Medulla oblongata (tissue), 1 donor: ENCODE measurements at regions not wholly inside any gene's neighbourhood (a gene's known extent, or its start where the extent isn't known, plus 50 kb on each side); places are given as distances from the start of the nearest gene placed in this dataset.

Source experiments
- DNase-seq: peaks from one replicate; pipeline ENCODE4 v3.0.0-alpha.2; 2015; ENCODE audit errors: extremely low spot score

- peak; percentile 23 for DNase-seq
Measured at GRCh38 chr6:125491860-125492618, 190.3 kb upstream of the HDDC2 start.

DNA sequence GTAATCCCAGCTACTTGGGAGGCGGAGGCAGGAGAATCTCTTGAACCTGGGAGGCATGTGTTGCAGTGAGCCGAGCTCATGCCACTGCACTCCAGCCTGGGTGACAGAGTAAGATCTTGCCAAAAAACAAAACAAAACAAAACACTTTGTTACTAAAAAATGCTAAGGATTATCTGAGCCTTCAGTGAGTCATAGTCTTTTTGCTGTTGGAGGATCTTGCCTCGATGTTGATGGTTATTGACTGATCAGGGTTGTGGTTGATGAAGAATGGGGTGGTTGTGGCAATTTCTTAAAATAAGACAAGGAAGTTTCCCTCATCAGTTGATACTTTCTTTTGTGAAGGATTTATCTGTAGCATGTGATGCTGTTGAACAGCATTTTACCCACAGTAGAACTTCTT is 196.8 kb upstream of the HDDC2 start:
- no peak for DNase-seq

DNA sequence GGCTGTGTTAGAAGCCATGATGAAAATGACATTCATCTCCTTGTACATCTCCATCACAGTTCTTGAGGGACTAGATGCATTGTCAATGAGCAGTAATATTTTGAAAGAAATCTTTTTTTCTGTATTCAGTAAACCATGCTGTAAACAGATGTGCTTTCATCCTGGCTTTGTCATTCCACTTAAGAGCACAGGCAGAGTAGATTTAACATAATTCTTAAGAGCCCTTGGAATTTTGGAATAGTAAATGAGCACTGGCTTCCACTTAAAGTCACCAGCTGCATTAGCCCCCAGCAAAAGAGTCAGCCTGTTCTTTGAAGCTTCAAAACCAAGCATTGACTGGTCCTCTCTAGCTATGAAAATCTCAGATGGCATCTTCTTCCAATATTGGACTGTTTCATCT is 197.8 kb upstream of the HDDC2 start:
- DNase-seq, result no peak

- DNase-seq, result no peak
Measured at GRCh38 chr6:125503181-125503580, 201.4 kb upstream of the HDDC2 start.

DNA sequence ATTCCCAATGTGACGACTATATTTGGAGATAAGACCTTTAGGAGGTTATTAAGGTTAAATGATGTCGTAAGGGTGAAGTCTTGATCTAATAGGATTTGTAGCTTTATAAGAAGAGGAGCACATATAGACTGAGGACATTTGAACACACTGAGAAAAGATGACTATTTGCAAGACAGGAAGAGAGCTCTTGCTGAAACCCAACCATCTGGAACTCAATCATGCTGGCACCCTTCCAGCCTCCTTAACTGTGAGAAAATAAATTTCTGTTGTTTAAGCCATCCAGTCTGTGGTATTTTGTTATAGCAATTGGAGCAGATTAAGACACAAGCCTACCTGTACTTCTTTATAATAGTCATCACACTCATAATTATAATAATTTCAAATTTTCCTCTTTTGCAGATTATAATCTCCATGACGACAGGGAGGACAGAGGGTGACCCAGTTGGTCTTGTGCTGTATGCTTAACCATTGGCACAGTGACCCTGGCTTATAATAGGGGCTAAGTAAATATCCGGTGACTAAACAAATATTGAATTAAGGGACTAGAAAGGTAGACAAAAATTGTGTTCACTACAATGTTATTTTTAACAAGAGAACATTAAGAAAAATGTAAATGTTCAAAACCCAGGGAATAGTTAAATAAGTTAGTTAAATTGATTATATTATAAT is 206.4 kb upstream of the HDDC2 start:
- DNase-seq, result no peak

DNA sequence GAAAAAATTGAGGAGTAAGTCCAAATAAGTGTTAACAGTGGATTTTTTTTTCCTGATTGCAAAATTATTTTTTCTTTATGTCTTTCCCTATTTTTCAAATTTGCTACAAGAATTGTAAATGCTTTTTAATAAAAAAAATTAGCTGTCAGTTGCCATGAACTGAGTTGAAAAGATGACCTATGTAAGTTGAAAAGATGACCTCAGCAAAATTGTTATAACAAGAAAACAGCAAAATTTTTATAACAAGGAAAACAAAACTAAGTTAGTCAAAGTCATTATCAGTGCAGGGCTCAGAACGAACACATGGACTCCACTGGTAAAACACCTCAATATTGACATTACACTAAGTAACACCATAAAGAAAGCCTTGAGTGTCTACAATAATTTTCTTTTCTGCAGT is 207.0 kb upstream of the HDDC2 start:
- DNase-seq, result no peak

DNA sequence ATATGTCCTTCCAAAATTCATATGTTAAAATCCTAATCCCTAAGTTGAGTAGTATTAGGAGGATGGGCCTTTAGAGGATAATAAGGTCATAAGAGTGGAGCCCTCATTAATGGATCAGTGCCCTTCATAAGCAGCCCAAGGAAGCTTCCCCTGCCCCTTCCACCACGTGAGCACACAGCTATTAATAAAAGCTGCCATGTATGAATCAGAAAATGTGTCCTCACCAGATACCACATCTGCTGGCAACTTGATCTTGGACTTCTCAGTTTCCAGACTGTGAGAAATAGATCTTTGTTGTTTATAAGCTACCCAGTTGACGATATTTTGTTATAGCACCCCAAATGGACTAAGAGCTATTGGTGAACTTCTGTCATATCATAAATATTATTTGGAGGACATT is 207.7 kb upstream of the HDDC2 start:
- no peak for DNase-seq

DNA sequence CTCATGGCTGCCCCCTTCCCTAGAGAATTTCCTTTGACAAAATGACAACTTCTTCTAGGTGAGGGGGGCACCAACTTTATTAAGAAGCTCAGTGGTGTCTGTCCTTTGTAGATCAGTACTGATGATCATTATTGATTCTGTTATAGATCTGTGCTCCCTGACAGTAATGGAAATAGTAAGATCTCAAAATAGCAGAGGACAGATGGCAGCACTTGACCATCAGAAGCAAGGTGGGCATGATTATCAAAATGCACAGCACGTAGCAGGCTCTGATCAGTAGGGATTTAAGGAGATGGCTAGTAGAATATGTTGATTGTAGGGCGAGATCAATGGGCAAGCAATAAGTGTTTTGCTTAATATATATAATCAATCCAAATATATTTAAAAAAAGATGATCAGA is 208.6 kb upstream of the HDDC2 start:
- no peak for DNase-seq

DNA sequence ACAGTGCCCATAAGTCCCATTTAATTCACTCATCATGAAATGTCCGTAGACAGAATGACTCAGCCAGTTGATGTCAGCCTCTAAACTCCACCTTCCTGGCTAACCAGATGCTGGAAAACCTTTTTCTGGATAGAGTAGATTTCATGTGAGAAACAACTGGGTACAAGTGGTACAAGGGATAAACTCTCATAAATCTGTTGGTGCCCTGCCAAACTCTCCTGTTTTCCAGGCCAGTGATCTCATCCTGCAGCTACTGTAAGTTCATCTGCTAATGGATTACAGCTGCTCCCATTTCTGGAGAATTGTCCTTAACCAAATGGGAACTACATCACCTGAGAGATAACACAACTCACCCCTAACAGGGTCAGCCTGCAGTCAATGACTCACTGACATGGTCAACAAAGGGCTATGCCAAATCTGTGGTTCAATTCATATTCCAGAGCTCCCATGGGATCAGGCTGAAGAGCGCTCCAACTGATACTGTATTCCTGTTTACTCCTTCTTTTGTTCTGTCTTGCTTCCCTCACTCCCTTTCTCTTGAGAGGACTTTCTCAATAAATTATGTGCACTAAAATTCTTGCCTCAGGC is 210.1 kb upstream of the HDDC2 start:
- no peak for DNase-seq

- no peak for DNase-seq
Measured at GRCh38 chr6:125512621-125513020, 210.9 kb upstream of the HDDC2 start.

GRCh38 chr6:125513978-125514377 is 212.2 kb upstream of the HDDC2 start:
- DNase-seq, result no peak

GRCh38 chr6:125516644-125517043 is 214.9 kb upstream of the HDDC2 start:
- no peak for DNase-seq

DNA sequence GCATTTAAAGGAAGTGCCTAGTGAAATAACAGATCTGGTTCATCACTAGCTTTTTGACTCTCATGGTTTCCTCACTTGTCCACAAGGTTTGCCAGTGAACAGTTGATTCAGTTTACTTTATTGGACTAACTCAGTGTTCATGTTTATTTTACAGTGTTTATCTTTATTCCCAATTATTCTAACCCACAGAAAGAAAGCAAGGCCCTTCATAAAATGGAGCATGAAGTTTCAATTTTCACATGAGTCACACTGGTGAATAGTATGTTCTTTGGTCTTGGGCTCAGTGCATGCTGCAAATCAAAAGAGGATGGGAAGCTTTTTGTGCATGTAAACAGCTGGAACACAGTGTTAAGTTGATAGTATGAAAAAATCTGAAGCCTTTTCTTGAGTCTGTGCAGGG is 217.6 kb upstream of the HDDC2 start:
- no peak for DNase-seq

- DNase-seq, result peak; percentile 12
Measured at GRCh38 chr6:125524356-125524755, 222.6 kb upstream of the HDDC2 start.

GRCh38 chr6:125526007-125526720 is 223.3 kb upstream of the HEY2 start:
- no peak for DNase-seq

DNA sequence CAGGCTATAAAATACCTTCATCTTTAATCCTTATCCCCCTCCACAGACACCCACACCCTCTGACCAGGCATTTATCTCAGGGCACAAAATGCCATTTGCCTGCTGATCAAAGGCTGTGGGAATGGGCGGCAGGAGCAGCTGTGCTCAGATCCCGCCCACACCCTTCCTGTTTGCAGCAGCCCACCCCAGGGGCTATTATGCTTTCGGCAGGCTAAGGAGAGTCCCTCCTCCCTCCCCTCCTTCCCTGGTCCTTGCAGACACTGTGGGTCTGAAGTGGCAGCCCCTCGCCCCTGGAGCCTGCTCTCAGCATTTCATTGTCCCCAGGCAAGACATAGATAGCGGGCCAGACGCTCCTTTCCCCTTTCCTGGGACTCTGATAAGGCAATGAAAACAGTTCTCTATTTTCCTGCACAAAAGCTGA is 220.8 kb upstream of the HEY2 start:
- no peak for DNase-seq

- no peak for DNase-seq
Measured at GRCh38 chr6:125529061-125529460, 220.4 kb upstream of the HEY2 start.

DNA sequence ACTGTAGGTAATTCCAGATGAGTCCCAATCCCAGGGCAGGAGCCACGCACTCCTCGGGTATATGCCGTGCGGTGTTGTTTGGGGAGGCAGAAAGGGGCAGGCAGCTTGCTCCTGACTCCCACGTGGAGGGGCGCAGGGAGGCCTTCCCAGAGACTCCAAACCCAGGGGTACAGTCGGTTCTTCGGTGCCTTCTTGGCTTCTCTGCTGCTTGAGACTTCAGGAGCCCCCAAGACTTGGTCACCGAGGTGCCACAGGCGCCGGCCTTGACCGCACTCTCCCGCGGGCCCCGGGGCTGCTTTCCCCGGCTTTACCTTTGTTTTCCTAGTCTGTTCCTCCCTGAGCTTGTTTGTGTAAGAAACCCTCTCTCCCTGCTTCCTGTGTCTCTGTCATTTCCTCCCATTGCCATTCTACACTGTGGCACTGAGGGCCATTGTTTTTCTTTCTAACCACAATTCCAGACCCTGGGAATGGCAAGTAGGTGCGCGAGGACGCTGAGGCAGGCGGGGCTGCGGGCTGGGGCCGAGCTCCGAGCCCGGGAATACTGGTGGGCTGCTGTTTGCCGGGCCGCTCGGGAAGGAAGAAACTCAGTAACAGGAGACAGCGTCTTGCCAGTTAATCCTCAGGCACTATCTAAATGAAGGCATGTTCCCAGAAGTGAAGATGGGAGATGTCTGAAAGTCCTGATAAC is 215.6 kb upstream of the HEY2 start:
- DNase-seq, result no peak

DNA sequence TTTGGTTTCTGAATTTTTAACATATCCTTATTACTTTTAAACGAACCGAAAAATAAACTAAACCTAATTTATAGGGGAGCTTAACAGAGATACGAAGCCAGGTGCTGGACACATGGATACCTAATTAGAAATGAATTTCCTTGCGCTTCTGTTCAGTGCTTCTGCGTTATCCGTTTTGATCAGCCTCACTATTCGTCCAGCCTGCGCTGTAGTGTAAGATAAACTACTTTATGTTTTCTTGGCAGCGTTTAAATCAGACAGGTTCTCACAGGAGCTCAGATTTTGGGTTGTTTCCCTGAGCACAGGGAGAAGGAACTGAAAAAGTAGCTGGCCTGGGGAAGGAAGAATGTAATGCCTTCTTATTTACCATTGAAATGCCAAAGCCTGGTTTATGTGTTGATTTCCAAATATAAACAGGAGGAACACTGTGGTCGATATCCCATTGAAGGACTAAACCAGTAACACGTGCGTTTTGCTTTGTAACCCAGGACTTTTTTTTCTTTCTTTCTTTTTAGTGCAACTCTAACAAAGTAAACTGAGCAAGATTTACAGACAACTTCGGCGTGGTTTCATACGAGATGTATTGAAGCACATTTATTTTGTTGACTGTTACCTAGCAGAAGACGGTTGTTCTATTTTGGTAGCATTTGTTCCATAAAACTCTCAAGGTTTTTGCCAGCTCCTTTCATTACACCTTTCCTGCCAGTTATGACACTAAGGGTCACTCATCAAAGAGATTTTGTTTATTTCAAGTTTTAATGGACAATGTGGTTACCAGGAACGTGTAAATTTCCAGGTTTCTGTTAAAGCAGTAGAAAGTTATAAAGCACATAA is 214.8 kb upstream of the HEY2 start:
- no peak for DNase-seq

- DNase-seq, result no peak
Measured at GRCh38 chr6:125537090-125537489, 212.3 kb upstream of the HEY2 start.

DNA sequence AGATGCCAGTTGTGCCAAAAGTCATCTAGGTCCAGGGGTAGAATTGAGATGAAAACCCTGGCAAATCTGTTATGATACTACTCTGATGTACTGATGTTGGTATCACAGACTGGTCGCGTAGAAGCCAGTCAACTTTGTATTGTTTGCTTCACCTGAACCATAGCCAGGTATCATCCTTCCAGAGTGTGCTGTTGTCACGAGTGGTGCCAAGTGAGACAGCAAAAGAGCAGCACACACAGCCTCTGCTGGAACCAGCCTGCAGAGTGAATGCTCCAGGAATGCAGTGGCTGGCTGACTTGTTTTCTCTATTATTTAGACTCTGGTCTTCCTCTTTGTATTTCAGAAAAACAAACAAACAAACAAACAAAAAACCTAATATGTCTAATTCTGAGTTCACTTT is 209.5 kb upstream of the HEY2 start:
- no peak for DNase-seq
